HG03520 (cell line): ENCODE measurements at regions not wholly inside any gene's neighbourhood (a gene's known extent, or its start where the extent isn't known, plus 50 kb on each side); places are given as distances from the start of the nearest gene placed in this dataset.

Experiments
- ATAC-seq: cut with Tn5 transposase; IDR thresholded peaks from one replicate; pipeline ENCODE4 v1.9.1; 2021; ENCODE audit warnings: mild to moderate bottlenecking, moderate library complexity; ENCODE audit not compliant: unreplicated experiment

- no peak for ATAC-seq
These were observed 83.5 kb downstream of the SHOX start for GRCh38 chrX:714131-714530.
